HepG2 (cell line): ENCODE measurements at regions not wholly inside any gene's neighbourhood (a gene's known extent, or its start where the extent isn't known, plus 50 kb on each side); places are given as distances from the start of the nearest gene placed in this dataset.

ENCODE experiments used
- ATAC-seq: fragments of 200-7000 bp; cut with Tn5 transposase; 3 replicates; pipeline ENCODE4 v1.9.1; 2020; ENCODE audit warnings: mild to moderate bottlenecking, moderate library complexity
- BruUV-seq: library from RNA; stranded (reverse); fragments of 400-500 nt; replicated peaks from 2 replicates; lab custom pipeline; 2021; lab: Mats Ljungman, UMichigan
- CTCF ChIA-PET: fragments of 300-600 bp; formaldehyde crosslinking; extraction: SDS; loops from one replicate; lab custom pipeline; 2021; ENCODE audit warnings: low total read pairs, inconsistent platforms, low intra/inter-chr PET ratio; lab: Yijun Ruan, JAX
- POLR2A ChIA-PET: fragments of 350-600 bp; sonication (Branson Sonifier 250); formaldehyde crosslinking; loops from one replicate; lab custom pipeline; 2020; ENCODE audit warnings: antibody characterized with exemption, inconsistent platforms; lab: Yijun Ruan, JAX
- DNase-seq: peaks from one replicate; pipeline ENCODE4 v3.0.0-alpha.2; 2015; ENCODE audit warnings: low spot score
- FAIRE-seq: peaks from 3 replicates; lab custom pipeline; 2011; peaks lifted over from hg19 to GRCh38; lab: Jason Lieb, UNC
- H2AFZ ChIP-seq: one replicate; pipeline ENCODE4 v1.6.1; 2011; ENCODE audit warnings: low read length, inconsistent platforms
- H3K27ac ChIP-seq: fragments of 300-600 bp; 3 replicates; pipeline ENCODE4 v1.8.0; 2011; ENCODE audit warnings: mixed run types, mild to moderate bottlenecking, mixed read lengths, low read length, inconsistent platforms; ENCODE audit not compliant: insufficient read depth; ENCODE audit errors: extremely low read length
- H3K27me3 ChIP-seq, 2 experiments: fragments of 200-600 bp in 1 of 2; 2 replicates in 1 of 2; 3 replicates in 1 of 2; pipeline versions ENCODE4 v1.6.0 to v1.8.0; 2011; ENCODE audit warnings: low read length in 2 of 2, mild to moderate bottlenecking in 2 of 2, moderate library complexity in 2 of 2, inconsistent platforms in 1 of 2; ENCODE audit not compliant: insufficient read depth in 2 of 2, control insufficient read depth in 1 of 2
- H3K36me3 ChIP-seq, 2 experiments: fragments of 200-600 bp in 1 of 2; replicated peaks in 1 of 2; 2 replicates in 1 of 2; 3 replicates in 1 of 2; pipeline versions ENCODE4 v1.5.1 to v1.8.0; 2011; ENCODE audit warnings: low read length in 2 of 2, inconsistent platforms in 1 of 2; ENCODE audit not compliant: insufficient read depth in 2 of 2, control insufficient read depth in 1 of 2
- H3K4me1 ChIP-seq: 2 replicates; pipeline ENCODE4 v1.5.1; 2012; ENCODE audit warnings: low read length, inconsistent platforms; ENCODE audit not compliant: insufficient read depth
- H3K4me2 ChIP-seq: 2 replicates; pipeline ENCODE4 v1.6.0; 2011; ENCODE audit warnings: low read depth, low read length, inconsistent platforms
- H3K4me3 ChIP-seq, 3 experiments: fragments of 200-600 bp in 1 of 3; sonication (generic), shearing (Covaris generic) in 1 of 3; replicated peaks in 1 of 3; 2 replicates each; pipeline ENCODE4 v1.5.1; 2011 to 2016; ENCODE audit warnings: low read length in 3 of 3, inconsistent platforms in 2 of 3, low read depth in 2 of 3, mild to moderate bottlenecking in 2 of 3, control low read depth in 1 of 3, mixed read lengths in 1 of 3; ENCODE audit not compliant: insufficient read depth in 1 of 3
- H3K79me2 ChIP-seq: one replicate; pipeline ENCODE4 v1.6.1; 2011; ENCODE audit warnings: low read length, inconsistent platforms; ENCODE audit not compliant: insufficient read depth
- H3K9ac ChIP-seq: 2 replicates; pipeline ENCODE4 v1.6.0; 2011; ENCODE audit warnings: mild to moderate bottlenecking, low read depth, low read length, inconsistent platforms; ENCODE audit not compliant: insufficient read depth
- H3K9me3 ChIP-seq: 2 replicates; pipeline ENCODE4 v1.5.1; 2012; ENCODE audit warnings: mild to moderate bottlenecking, low read length
- H4K20me1 ChIP-seq: 2 replicates; pipeline ENCODE4 v1.6.0; 2011; ENCODE audit warnings: inconsistent platforms, mild to moderate bottlenecking, low read length, moderate library complexity; ENCODE audit not compliant: insufficient read depth
- KAT2B ChIP-seq: fragments of 150-350 bp; IDR thresholded peaks from 2 replicates; pipeline ENCODE4 v1.6.1; 2014; ENCODE audit warnings: low read depth, low read length, borderline replicate concordance
- ZBTB46 ChIP-seq: sonication (generic); formaldehyde crosslinking; IDR thresholded peaks from 2 replicates; pipeline ENCODE4 v1.4.0; 2020; ENCODE audit warnings: mild to moderate bottlenecking, missing genetic modification reagents, borderline replicate concordance
- ZNF580 ChIP-seq: IDR thresholded peaks from 2 replicates; pipeline ENCODE4 v1.6.1; 2016; ENCODE audit warnings: low read depth, borderline replicate concordance
- ZNF687 ChIP-seq: sonication (generic); formaldehyde crosslinking; IDR thresholded peaks from 2 replicates; pipeline ENCODE4 v1.5.1; 2020; ENCODE audit warnings: mild to moderate bottlenecking, missing genetic modification reagents, moderate library complexity
- ZNF839 ChIP-seq: sonication (generic); formaldehyde crosslinking; IDR thresholded peaks from 2 replicates; pipeline ENCODE4 v1.4.0; 2020; ENCODE audit warnings: missing genetic modification reagents, mild to moderate bottlenecking, borderline replicate concordance
- WGBS: methylation state at CpG from one replicate; pipeline ENCODE4 v1.1.6; 2017; ENCODE audit warnings: low lambda C conversion rate; 5-methylcytosine and 5-hydroxymethylcytosine counted together
- in situ Hi-C: cut with HindIII; loops from 2 replicates; pipeline ENCODE4 v1.10.0; 2017; ENCODE audit warnings: low pct_unique_long_range_greater_than_20kb; ENCODE audit not compliant: extremely low pct_ligation_motif_present
- intact Hi-C: fragments of 100-400 bp; cut with micrococcal nuclease; formaldehyde crosslinking; loops from one replicate; pipeline ENCODE4 v1.10.0; 2022; ENCODE audit not compliant: unreplicated experiment

- BruUV-seq, result no TSS peak
- ChIA-PET CTCF (no interaction called here), POLR2A (no interaction called here)
- H3K4me3 ChIP-seq, result no peak overlapping the region
- intact Hi-C loops, result no loop called here
- no peaks in the 10 kb centered on the region for H3K27me3 ChIP-seq
- H3K36me3 ChIP-seq, result no peaks in the 10 kb centered on the region
- WGBS, result 64% methylated on average over 5 of the region's 5 CpGs
- no peak overlapping the region for H2AFZ ChIP-seq
- DNase-seq, result no peak
- H3K79me2 ChIP-seq, result no peaks in the 10 kb centered on the region
- no peaks in the 10 kb centered on the region for H4K20me1 ChIP-seq
- TF ChIP-seq KAT2B (no peak), ZNF687 (CRISPR knock-in tag) (no peak), ZBTB46 (CRISPR knock-in tag) (no peak), ZNF839 (CRISPR knock-in tag) (no peak), ZNF580 (CRISPR knock-in tag) (no peak)
- TF ChIP-seq, all 625 proteins: peak for 0
- H3K4me1 ChIP-seq, result peaks cover 31% of the 10 kb centered on the region
- no peak overlapping the region for H3K4me2 ChIP-seq
- H3K27ac ChIP-seq, result no peak overlapping the region
- H3K9ac ChIP-seq, result no peak overlapping the region
- FAIRE-seq (no peak), ATAC-seq (no peak)
- in situ Hi-C loops, result no loop called here
- no peaks in the 10 kb centered on the region for H3K9me3 ChIP-seq
These were observed 545.8 kb upstream of the NRP1 start for GRCh38 chr10:33880291-33880690.
